HG03039 (cell line): ENCODE measurements at regions not wholly inside any gene's neighbourhood (a gene's known extent, or its start where the extent isn't known, plus 50 kb on each side); places are given as distances from the start of the nearest gene placed in this dataset.
"Not testable (repeated sequence)": the region's sequence is repeated elsewhere in the genome, so short reads cannot be mapped to it uniquely, and the experiment has no call there.

Experiments used
- ATAC-seq: cut with Tn5 transposase; IDR thresholded peaks from one replicate; pipeline ENCODE4 v1.9.1; 2021; ENCODE audit warnings: mild to moderate bottlenecking, moderate library complexity; ENCODE audit not compliant: unreplicated experiment

DNA sequence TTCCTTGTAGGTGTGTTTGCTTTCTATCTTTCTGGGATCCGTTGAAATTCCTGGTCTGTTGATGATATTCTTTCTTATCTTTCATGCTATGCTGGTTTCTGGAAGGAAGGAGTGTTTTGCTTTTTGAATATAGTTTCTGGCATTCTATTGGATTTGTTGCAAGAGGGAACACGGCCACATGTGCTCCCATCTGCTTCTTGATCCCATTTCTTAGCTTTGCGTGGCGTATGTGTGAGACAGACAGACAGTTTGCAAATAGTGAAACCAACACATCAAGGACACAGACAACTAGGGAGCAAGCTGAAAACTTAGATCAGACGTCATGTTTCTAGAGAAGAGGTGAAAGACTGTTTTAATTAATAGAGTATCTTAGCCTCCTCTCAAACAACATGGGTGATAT lies 261.9 kb upstream of the PUDP start:
- no peak for ATAC-seq

DNA sequence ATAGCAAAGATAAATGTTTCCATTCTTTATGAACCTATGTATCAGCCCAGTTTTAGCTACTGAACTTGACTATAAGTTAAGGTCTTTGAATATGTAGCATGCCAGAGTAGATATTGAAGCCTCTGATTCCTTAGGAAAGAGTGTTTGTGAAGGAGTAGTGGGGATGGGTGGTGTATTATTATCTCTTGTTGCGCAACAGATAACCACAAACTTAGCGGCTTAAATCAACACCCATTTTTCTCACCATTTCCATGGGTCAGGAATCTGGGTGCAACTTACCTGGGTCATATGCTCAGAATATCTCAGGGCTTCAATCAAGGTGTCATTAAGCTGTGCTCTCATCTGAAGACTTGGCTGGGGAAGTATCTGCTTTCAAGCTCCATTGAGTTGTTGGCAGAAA lies 251.4 kb upstream of the PUDP start:
- ATAC-seq, result no peak

DNA sequence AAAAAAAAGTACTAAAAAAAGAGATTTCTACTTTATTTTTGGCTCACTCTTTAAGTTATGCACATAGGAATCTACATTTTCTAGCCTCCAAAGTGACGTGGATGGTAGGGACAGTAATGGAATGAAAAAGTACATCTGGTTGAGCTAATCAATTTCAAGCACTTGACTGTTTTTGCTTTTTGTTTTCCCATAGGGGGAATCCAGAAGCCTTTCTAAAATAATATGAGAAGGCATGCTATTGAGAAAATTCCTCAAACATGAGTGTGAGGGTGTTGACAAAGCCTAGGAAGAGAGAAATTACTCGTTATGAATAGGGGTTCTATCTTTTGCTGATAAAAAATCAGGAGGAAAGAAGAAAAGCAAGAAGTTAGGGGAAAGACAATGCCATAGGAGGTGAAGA lies 242.5 kb upstream of the PUDP start:
- no peak for ATAC-seq

DNA sequence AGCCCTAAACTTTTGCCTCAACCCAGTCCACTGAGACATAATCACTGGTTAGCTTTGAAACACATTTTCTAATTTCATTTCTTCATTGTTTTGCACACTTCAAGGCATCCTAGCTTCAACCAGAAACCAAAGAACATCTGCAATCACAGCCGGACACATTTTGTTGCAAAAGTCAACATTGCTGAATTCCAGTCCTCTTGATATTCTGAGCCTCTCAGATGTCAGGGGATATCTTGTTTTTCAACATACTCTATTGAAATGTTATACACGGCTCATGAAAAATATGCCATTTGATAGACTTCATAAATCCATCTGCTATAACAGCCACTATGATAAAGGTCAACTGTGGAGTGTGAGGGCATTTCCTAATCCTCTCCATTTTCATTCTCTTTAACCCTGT lies 241.6 kb upstream of the PUDP start:
- no peak for ATAC-seq

DNA sequence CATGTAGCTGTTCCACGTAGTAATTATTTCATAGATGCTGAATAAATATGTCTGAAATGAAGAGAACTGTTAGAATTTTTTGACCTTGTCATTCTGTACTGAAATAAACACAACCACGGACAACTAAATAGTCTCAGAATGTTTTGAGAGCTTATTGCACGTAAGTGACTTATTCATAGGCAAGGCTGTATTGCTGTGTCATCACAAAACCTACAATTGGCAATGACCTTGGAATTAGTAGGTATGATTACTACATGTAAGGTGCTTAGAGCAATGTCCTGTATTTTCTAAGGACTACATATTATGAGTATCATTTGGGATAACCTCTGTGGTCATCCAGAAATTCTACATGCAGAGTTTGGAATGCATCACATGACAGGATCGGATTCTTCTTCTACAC lies 237.2 kb upstream of the PUDP start:
- no peak for ATAC-seq

DNA sequence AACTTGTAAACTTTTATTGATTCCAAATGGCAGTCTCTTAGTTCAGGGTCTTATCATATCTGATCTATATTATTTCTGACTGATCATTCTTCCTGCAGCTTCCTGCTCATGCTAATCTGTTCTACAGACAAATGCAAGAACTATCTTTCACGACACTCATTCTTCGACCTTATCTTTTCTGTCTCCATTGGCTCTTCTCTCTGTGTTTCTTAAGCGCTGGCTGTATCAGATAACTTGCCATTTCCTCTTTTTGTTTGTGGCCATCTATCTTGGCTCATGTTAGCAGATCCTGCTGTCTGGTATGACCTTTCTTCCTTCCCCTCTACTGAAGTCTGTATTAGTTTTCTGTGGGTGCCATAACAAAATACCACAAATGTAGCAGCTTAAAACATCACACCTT lies 230.5 kb upstream of the PUDP start:
- ATAC-seq, result no peak

DNA sequence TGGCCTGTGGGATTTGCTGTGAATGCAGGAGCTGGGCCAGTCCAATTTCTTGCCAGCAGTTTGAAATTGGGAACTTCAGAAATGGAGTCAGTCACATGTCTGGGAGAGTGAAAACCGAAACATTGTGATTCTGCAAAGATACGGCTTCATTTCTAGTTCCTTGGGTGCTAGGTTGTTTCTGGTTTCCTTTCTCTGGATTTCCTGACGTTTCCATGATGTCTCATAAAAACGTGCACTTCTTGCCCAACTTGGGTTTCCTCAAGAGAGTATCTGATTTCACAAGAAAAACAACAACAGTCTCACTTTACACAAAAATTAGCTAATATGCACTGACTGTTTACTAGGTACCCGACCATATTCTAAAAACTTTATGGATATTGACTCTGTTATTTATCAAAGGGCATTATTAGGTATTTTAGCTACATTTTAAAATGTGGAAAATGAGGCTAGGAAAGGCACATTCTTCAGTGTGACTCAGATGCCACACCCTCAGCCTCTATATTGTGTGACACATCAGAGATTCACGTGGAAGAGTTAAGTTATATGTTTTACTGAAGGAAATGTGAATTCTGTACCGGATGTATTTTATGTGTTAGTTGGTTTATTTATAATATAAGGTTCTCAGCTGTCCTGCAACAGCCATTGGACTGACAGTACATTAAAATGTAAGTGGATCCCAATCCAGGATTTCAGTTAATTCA lies 225.0 kb upstream of the PUDP start:
- ATAC-seq, result no peak

DNA sequence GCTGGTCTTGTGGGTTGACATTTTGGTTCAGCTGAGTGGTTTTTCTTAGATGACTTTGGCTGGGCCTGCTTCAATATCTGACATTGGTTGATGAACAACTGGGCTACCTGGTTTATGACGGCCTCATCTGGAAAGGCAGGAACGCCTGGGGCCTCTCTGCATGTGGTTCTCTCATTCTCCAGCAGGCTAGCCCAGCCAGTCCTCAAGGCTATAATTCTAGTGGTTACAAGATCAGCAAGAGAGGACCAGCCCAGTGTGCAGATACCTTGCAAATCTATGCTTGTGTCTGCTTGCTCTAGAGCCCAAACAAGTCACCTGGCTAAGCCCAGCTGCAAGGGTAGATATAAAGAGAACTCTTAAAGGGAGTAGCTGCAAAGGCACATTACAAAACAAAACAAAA lies 214.2 kb upstream of the PUDP start:
- ATAC-seq, result no peak

DNA sequence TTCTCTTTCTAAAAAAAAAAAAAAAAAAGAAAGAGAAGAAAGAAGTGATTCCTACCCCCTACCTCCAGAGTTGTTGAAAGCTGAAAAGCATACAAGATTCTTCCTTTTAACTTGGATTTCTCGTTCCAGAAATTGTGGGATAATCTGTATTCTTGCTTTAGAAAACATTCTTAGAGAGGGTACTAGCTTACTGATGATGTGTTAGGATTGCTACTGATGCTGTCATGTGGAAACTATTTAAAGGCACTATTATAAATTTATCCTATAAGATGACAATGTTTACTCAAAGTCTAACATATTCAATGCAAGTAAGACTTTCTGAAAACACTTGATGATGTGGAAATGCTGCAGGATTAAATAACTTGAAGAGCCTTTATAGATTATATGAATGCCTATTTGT lies 204.0 kb upstream of the PUDP start:
- no peak for ATAC-seq

DNA sequence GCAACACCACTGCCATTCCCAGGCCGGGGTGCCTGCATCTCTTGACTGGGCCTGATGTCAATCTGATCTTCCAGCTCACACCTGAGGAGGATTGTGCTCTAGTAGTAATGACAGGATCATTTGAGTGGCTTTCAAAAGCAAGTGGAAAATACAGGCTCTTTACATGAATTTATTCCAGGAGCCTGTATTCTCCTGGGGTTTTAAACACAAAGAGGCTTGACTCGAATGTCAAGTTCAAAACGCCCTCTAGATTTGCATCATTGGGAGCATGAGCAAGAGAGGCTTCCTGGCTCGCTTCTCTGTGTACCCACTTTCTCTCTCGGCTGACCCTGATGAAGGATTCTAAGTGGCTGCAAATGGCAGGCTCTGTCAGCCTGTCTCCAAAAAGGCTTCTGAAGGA lies 199.5 kb upstream of the PUDP start:
- no peak for ATAC-seq

DNA sequence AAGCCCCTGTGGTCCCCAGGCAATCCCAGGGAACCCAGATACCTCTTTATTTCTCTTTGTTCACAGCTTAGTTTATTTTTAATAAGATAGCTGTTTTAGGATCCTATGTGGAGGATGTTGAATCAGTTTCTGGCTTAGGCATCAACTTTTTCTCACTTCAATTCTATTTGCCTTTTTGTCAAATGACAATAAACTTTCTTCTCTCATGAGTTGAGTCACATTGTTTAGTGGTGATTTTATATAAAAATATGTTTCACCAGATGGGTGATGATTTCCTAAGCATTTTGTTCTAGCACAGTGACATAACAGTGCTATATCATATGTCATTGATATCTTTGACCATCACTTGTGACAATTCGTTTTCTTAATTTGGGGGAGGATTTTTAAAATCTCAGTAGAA lies 198.1 kb upstream of the PUDP start:
- no peak for ATAC-seq

DNA sequence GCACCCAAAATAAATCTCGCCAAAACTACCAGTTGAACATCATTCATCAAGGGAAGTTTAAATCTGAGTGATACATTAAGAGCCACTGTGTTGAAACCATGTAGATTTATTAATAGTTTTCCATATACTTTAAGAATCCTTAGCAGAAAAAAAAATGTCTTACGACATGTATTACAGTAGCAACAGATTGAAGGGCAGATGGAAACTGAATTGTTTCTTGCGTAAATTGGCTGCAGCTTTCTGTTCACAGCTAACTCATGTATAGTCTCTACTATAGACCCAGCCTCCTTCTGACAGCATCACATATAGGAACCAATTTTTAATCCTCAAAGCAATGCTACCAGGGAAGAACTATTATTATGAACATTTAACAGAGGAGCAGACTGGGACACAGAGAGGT lies 195.2 kb upstream of the PUDP start:
- ATAC-seq, result no peak

DNA sequence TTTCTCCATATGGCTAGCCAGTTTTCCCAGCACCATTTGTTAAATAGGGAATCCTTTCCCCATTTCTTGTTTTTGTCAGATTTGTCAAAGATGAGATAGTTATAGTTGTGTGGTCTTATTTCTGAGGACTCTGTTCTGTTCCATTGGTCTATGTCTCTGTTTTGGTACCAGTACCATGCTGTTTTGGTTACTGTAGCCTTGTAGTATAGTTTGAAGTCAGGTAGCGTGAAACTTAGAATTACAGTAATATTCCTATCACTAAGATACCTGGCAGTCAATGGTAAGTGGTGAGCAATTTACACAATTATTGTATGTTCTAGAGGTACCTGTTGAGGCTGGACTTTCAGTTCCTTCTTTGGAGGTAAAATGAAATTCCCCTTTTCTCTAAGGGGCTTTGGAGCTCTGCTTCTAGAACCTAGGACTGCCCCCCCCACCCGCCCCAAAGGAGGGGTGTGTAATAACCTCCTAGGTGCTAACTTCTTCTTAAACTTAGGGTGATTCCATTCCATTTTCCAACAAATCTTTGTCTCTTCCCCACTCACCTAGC lies 187.9 kb upstream of the PUDP start:
- not testable (repeated sequence) for ATAC-seq

DNA sequence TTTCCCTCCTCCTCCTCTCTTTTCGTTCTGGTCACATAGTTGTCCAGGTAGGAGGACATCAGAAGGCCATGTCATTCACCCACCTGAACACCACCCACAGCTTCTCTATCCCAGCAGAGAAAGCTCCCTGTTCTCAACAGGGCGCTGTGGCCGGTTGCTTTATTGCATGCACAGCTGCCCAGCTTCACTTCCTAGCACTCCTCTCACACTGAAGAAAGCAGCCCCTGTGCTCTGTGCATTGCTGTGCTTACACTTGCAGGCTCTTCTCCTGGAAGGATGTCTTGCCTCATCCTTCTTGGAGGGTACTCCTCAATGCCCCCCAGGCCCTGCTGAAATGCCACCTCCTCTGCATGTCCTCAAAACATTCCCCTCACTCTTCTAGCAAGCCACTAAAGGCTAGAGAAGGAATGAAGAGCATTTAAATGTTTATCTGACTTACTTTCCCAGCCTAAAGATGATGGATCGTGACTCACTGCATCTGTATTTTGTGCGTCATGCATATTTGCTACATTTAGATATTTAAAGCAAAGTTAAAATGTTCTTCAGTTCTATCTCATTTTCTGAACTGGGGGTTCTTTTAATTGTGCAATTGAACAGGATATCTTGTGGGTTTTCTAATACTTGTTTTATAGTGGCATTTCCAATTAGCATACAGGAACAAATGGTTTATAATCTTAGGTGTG lies 186.4 kb upstream of the PUDP start:
- no peak for ATAC-seq

DNA sequence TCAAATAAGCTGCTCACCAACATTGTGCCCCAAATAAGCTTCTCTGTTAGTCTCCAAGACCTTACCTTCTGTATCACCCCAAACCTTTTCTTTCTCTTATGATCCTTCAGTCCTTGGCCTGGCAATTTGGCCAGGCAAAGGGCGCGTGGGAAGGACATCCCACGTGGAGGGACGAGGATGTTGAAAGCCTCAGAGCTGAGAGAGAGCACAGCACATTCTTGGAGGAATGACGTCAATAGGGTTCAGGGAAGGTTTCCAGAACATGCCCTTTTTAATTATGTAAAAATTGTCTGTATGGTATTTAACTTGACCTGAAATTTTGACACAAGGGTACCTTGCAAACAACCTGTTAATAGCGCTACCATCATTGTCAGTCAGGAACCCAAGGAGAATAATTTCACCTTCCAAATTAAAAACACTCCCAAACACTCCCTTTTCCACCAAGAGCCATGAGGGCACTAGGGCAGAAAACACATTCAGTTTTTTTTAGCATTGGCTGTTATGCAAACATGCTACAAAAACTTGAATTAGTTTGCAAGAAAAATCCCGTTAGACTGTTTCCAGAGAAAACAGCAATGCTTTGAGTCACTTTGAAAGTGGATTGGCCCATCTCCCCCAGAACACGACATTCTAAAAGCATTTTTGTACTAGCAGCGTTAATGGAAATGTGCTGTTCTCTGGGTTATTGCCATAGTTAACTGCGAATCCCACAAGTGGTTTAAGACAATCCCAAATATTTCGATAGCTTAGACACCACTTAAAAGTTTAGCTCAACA lies 183.2 kb upstream of the PUDP start:
- ATAC-seq, result no peak

DNA sequence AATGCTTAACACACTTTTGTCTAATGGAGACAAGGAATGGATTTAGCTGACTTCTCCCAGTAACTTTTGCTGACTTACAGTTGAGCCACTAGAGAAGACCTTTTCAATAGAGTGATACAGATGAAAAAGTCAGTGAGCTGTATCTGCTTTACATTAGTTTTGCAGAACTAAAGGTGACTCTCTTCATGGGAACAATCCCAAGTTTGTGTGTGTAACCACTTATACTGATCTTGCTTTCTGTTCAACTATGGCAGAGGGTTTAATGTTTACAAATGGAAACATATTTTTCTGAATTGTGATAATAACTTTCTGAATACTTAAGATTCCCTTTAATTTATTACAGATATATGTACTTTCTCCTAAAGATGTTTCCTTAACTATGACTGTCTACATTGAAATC lies 182.6 kb upstream of the PUDP start:
- ATAC-seq, result no peak

DNA sequence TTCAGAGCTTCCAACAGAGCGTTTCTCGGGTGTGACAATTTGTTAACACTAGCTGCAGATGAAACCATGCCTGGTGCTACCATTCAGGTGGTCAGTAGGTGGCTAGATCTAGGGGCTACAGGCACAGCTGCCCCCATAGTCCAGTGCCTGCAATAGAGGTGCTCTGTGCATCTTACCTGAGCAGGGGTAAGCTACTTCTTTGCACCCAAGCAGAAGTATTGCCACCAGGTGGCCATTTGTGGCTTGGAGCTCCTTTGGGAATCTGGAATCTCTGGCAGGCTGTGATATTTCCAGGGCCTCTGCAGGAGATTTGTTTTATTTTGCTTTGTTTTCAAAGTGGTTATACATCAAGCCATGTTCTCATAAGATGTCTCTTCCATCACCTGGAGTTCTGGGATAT lies 170.7 kb upstream of the PUDP start:
- no peak for ATAC-seq

DNA sequence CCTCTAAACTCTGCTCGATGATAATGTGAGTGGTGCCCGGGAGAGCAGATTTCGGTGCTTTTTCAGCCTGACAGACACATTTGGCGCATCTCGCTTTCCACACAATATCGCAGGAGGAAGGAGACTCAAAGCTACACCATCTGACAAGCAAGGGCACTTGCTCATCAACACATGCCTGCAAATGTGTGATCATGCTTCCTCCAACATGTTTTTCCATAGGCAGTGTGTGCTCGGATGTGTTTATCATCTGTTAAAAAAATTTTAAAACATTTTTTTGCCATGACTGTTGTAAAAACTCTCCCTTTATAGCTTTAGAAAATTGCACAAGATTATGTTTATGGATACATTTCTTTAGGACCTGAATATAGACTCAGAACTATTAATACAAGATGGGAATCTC lies 170.3 kb upstream of the PUDP start:
- no peak for ATAC-seq

DNA sequence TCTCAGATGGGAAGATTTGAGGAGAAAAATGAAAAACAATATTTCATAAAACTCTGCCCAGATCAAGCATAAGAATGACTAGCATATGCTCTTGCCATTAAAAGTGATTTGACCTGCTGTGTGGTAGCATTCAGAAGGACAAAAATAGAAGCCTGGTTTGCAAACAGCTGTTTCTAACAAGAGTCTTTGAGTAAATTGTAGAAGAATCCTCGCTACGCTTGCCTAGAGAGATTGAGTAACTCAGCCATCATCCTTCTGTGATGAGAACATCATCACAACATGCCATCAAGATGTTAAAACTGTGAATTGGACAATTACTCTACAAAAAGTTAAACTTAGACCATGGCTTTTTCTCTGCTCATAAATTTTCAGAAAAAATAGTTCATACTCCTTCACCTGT lies 168.9 kb upstream of the PUDP start:
- no peak for ATAC-seq

DNA sequence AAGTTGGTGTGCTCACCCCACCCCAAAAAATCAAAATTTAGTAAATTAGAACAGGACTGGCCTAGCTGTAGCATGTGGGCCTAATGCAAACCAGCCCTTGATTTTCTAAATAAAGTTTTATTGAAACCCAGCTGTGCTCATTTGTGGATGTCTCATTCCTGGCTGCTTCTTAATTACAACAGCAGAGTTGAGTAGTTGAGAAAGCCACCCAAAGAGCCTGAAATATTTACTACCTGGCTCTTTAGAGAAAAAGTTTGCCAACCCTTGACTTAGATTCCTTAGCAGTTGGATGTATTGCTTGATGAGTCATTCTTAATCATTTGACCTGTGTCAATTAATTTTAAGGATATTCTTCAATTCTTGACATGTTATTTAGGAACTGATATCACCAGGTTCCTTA lies 168.3 kb upstream of the PUDP start:
- ATAC-seq, result no peak

DNA sequence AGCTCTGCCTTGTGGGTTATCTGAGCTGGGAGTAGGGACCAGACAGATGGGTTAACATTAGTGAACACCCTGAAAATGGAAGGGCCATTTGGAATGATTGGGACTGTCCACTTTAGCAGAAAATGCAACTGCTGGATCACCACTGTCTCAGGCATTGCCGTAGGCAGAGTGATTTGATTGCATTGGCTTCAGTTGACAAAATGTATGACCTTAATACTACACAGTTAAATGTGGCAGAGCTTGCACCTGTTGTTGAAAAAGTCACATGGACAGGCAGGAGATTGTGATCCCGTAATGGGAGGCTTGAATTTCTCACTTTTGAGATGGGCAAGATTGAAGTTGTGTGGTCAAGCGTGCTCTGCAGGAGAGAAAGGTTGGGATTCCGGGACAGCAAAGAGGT lies 166.5 kb upstream of the PUDP start:
- no peak for ATAC-seq

DNA sequence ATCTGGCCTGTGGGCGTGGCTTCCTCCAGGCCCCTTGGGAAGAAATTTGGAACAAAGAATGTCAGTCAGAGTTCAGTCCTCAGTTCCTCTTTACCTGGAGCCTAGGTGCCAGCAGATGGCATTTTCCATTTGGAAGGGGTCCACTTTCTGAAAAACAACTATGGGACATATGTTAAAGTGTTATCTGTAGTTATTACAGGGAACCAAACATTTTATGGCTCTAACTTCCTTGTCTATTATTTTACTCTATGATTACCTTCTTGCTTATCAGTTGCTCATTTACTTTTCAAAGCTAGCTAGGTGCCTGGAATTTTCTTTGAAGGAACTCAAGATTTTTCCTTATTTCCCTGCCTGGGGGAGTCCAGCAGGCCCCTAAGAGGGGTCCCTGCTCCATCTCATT lies 159.8 kb upstream of the PUDP start:
- no peak for ATAC-seq
